GM21786 (cell line): ENCODE measurements at regions not wholly inside any gene's neighbourhood (a gene's known extent, or its start where the extent isn't known, plus 50 kb on each side); places are given as distances from the start of the nearest gene placed in this dataset.
"Not testable (repeated sequence)": the region's sequence is repeated elsewhere in the genome, so short reads cannot be mapped to it uniquely, and the experiment has no call there.

Source experiments
- ATAC-seq: cut with Tn5 transposase; IDR thresholded peaks from one replicate; pipeline ENCODE4 v1.9.1; 2021; ENCODE audit not compliant: unreplicated experiment

- ATAC-seq: no peak
Observed at GRCh38 chr16:75919664-75920063, 193.4 kb upstream of the CPHXL start.

GRCh38 chr16:75921281-75921680 is 195.0 kb upstream of the CPHXL start:
- ATAC-seq: no peak

- no peak for ATAC-seq
Observed at GRCh38 chr16:75922250-75922649, 196.0 kb upstream of the CPHXL start.

GRCh38 chr16:75924397-75924796 is 198.1 kb upstream of the CPHXL start:
- ATAC-seq: no peak

GRCh38 chr16:75927810-75928209 is 201.5 kb upstream of the CPHXL start:
- ATAC-seq: no peak

- ATAC-seq: no peak
Observed at GRCh38 chr16:75928295-75928694, 202.0 kb upstream of the CPHXL start.

GRCh38 chr16:75929046-75929445 is 202.8 kb upstream of the CPHXL start:
- no peak for ATAC-seq

GRCh38 chr16:75931043-75931442 is 204.8 kb upstream of the CPHXL start:
- ATAC-seq: no peak

GRCh38 chr16:75931970-75932369 is 205.7 kb upstream of the CPHXL start:
- no peak for ATAC-seq

- no peak for ATAC-seq
Observed at GRCh38 chr16:75938818-75939217, 212.5 kb upstream of the CPHXL start.

GRCh38 chr16:75942351-75942750 is 216.1 kb upstream of the CPHXL start:
- ATAC-seq: no peak

- no peak for ATAC-seq
Observed at GRCh38 chr16:75942936-75943335, 216.6 kb upstream of the CPHXL start.

- no peak for ATAC-seq
Observed at GRCh38 chr16:75943705-75944514, 217.6 kb upstream of the CPHXL start.

GRCh38 chr16:75945916-75946457 is 219.7 kb upstream of the CPHXL start:
- no peak for ATAC-seq

- no peak for ATAC-seq
Observed at GRCh38 chr16:75947626-75948239, 221.4 kb upstream of the CPHXL start.

- ATAC-seq: no peak
Observed at GRCh38 chr16:75948441-75948840, 222.2 kb upstream of the CPHXL start.

GRCh38 chr16:75948886-75949285 is 222.6 kb upstream of the CPHXL start:
- no peak for ATAC-seq

GRCh38 chr16:75952124-75952523 is 225.8 kb upstream of the CPHXL start:
- ATAC-seq: no peak

- ATAC-seq: no peak
Observed at GRCh38 chr16:75957870-75958269, 231.6 kb upstream of the CPHXL start.

GRCh38 chr16:75965504-75966374 is 239.4 kb upstream of the CPHXL start:
- no peak for ATAC-seq

- ATAC-seq: not testable (repeated sequence)
Observed at GRCh38 chr16:75969120-75969519, 242.8 kb upstream of the CPHXL start.
